ENCODE measurements at regions not wholly inside any gene's neighbourhood (a gene's known extent, or its start where the extent isn't known, plus 50 kb on each side); places are given as distances from the start of the nearest gene placed in this dataset.
"Not testable (repeated sequence)": the region's sequence is repeated elsewhere in the genome, so short reads cannot be mapped to it uniquely, and the experiment has no call there.

GRCh38 chr16:54879681-54880080, 51.0 kb upstream of the IRX5 start:
- no peak for DNase-seq (ENCODE audit: low spot score)
- intact Hi-C loops (cut with DNase I) = loop anchor here in 1 of 2 donors (10.0 kb wide), 1 partner anchor 1845 kb away; no protein-coding TSS in a partner anchor

- intact Hi-C loops (cut with DNase I) = no loop called here
- DNase-seq (ENCODE audit: low spot score) = no peak
Observed at GRCh38 chr16:54878301-54878700, 52.4 kb upstream of the IRX5 start.

- DNase-seq (ENCODE audit: low spot score) = no peak
- intact Hi-C loops (cut with DNase I) = no loop called here
Observed at GRCh38 chr16:54875443-54875842, 55.2 kb upstream of the IRX5 start.

GRCh38 chr16:54873716-54874373, 56.8 kb upstream of the IRX5 start:
- intact Hi-C loops (cut with DNase I); DNase-seq (ENCODE audit: low spot score): not testable (repeated sequence)

- no peak for DNase-seq (ENCODE audit: low spot score)
- intact Hi-C loops (cut with DNase I) = no loop called here
Observed at GRCh38 chr16:54873071-54873470, 57.6 kb upstream of the IRX5 start.

- no peak for DNase-seq (ENCODE audit: low spot score)
- intact Hi-C loops (cut with DNase I) = no loop called here
Observed at GRCh38 chr16:54870151-54870550, 60.5 kb upstream of the IRX5 start.

GRCh38 chr16:54867302-54867832, 63.3 kb upstream of the IRX5 start:
- no peak for DNase-seq (ENCODE audit: low spot score)
- intact Hi-C loops (cut with DNase I) = no loop called here

GRCh38 chr16:54862529-54862928, 68.1 kb upstream of the IRX5 start:
- no peak for DNase-seq (ENCODE audit: low spot score)
- intact Hi-C loops (cut with DNase I) = no loop called here

DNA sequence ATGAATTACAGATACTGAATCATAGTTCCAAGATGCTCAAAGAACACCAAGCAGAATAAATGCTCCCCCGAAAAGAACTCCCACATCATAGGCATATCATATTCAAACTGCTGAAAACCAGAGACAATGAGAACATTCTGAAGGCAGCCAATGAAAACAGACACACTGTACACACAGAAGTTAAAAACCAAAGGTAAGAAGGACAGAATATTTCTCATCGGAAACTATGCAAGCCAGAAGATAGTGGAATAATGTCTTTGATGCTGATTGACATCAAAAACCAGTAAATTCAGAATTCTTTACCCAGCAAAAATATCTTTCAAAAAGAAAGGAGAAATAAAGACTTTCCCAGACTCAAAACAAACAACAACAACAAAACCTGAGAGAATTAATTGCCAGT, 73.8 kb upstream of the IRX5 start:
- intact Hi-C loops (cut with DNase I) = no loop called here
- DNase-seq (ENCODE audit: low spot score) = no peak

GRCh38 chr16:54847609-54848008, 83.1 kb upstream of the IRX5 start:
- DNase-seq (ENCODE audit: low spot score) = no peak
- intact Hi-C loops (cut with DNase I) = no loop called here

GRCh38 chr16:54847207-54847606, 83.5 kb upstream of the IRX5 start:
- intact Hi-C loops (cut with DNase I) = no loop called here
- no peak for DNase-seq (ENCODE audit: low spot score)

GRCh38 chr16:54846766-54847165, 83.9 kb upstream of the IRX5 start:
- intact Hi-C loops (cut with DNase I) = no loop called here
- DNase-seq (ENCODE audit: low spot score) = no peak

GRCh38 chr16:54843424-54843750, 87.3 kb upstream of the IRX5 start:
- intact Hi-C loops (cut with DNase I) = no loop called here
- no peak for DNase-seq (ENCODE audit: low spot score)

GRCh38 chr16:54842743-54843423, 87.8 kb upstream of the IRX5 start:
- DNase-seq (ENCODE audit: low spot score) = no peak
- intact Hi-C loops (cut with DNase I) = no loop called here

GRCh38 chr16:54829691-54830090, 101.0 kb upstream of the IRX5 start:
- no peak for DNase-seq (ENCODE audit: low spot score)
- intact Hi-C loops (cut with DNase I) = no loop called here

GRCh38 chr16:54822892-54823291, 107.8 kb upstream of the IRX5 start:
- DNase-seq (ENCODE audit: low spot score) = no peak
- intact Hi-C loops (cut with DNase I) = no loop called here

DNA sequence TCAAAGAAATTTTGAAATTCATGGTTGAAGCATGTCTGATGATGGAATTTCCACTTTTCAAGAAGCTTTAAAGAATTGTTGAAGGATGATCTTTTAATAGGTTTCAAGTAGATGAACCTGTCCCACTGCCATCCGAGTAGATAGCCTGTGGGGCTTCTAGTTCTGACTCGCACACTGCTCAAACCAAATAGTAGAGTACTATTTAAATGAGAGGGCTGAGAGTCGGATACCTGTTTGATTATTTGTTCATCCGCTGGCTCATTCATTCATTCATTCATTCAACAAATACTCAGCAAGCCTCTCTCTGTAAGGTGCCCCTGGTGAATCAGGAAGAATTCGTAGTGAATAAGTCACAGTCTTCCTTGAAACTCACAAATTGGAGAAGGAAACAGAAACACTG, 108.2 kb upstream of the IRX5 start:
- DNase-seq (ENCODE audit: low spot score) = no peak
- intact Hi-C loops (cut with DNase I) = no loop called here

DNA sequence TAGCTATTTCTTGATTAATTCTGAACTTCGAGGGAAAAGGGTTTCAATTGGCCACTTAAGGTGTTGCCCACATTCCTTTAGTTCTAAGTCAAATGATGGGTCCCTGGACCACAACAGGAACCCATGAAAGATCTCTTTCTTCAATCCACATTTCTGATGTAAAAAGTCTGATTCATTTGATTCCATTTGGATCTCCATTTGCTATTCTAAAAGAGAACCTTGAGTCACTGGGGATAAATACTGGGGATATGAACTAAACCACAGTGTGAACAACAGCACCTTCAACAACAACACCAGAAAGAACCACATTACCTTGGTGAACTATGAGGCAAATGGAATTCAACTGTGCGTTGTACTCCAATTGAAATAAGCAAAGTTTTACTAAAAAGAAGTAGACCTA, 108.9 kb upstream of the IRX5 start:
- DNase-seq (ENCODE audit: low spot score) = no peak
- intact Hi-C loops (cut with DNase I) = no loop called here

DNA sequence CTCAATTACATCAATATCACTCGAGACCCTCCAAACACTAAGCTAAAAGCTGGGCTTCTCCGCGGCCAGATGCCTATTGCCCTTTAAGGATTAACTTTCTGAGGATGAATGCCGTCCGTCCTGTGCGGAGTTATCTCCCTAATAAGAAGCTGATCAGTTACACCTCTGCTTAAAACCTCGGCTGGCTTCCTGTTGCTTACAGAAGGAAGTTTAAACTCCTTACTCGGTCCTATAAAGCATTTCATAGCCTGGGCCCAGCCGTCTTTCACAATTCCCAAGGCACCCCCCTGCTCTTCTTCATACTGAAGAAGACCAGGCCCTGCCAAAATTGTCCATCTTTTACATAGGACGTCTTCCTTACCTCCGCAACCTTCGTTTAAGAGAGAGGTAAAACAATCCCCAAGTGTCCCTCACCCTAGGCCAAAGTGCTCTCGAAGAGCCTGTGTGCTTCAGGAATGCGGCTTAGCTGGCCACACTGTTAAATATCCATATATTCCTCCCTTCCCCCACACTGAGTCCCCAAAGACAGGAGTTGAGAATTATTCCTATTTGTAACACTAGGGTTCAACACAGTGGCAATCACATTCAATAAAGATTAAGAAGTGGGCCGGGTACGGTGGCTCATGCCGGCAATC, 112.6 kb upstream of the IRX5 start:
- no peak for DNase-seq (ENCODE audit: low spot score)
- intact Hi-C loops (cut with DNase I) = no loop called here

GRCh38 chr16:54817432-54817831, 113.2 kb upstream of the IRX5 start:
- intact Hi-C loops (cut with DNase I) = no loop called here
- DNase-seq (ENCODE audit: low spot score) = no peak

DNA sequence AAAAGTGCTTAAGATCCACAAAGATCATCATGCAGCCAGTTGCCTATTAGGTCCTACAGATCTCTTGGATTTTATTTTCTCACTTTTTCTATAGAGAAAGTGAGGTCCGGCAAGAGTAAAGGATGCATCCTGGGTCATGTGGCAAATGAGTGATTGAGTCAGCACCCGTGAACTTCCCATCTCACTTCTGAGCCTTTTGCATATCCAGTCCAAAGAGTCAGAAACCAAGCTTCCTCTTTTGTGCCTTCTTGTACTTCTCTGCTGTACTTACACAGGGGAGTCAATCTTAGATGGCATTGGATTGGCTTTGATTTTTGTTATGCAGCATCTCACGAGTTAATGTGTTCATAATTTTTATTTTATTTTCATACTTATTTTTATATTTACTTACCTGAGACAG, 114.2 kb upstream of the IRX5 start:
- no peak for DNase-seq (ENCODE audit: low spot score)
- intact Hi-C loops (cut with DNase I) = no loop called here

Data from posterior vena cava (tissue), 2 donors.